DND-41 (cell line): ENCODE measurements at regions not wholly inside any gene's neighbourhood (a gene's known extent, or its start where the extent isn't known, plus 50 kb on each side); places are given as distances from the start of the nearest gene placed in this dataset.

Experiments used
- EZH2 ChIP-seq: IDR thresholded peaks from 3 replicates; pipeline ENCODE4 v1.6.1; 2012; ENCODE audit warnings: borderline replicate concordance, low read depth, mild to moderate bottlenecking, moderate library complexity, low read length, inconsistent platforms; ENCODE audit not compliant: severe bottlenecking
- TF ChIP-seq, protein P1 (sequence below): IDR thresholded peaks from 2 replicates; pipeline ENCODE4 v1.5.1; 2012; ENCODE audit warnings: borderline replicate concordance, low read length, moderate library complexity, mild to moderate bottlenecking; ENCODE audit not compliant: poor library complexity, severe bottlenecking; ENCODE audit errors: extremely low read depth

DNA sequence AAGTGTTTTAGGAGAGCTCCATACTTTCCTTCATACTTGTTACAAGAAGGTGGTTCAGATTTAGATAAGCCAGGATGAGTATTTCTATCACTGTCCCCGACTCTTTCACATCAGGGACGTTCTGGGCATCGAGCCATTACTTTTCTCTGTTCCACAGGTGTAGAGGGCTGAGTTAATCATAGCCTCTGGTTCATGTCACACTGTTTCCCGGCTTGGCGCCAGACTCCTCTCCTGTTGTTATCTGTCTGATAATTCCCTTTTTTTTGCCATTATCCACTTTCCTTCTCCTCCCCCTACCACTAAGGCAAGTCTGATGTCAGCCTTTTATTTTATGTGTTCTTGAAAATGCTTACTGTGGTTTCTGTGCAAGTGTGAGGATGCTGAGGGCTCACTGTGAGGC, 593.4 kb downstream of the UTRN start:
- TF ChIP-seq, protein P1, sequence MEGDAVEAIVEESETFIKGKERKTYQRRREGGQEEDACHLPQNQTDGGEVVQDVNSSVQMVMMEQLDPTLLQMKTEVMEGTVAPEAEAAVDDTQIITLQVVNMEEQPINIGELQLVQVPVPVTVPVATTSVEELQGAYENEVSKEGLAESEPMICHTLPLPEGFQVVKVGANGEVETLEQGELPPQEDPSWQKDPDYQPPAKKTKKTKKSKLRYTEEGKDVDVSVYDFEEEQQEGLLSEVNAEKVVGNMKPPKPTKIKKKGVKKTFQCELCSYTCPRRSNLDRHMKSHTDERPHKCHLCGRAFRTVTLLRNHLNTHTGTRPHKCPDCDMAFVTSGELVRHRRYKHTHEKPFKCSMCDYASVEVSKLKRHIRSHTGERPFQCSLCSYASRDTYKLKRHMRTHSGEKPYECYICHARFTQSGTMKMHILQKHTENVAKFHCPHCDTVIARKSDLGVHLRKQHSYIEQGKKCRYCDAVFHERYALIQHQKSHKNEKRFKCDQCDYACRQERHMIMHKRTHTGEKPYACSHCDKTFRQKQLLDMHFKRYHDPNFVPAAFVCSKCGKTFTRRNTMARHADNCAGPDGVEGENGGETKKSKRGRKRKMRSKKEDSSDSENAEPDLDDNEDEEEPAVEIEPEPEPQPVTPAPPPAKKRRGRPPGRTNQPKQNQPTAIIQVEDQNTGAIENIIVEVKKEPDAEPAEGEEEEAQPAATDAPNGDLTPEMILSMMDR = no peak
- TF ChIP-seq EZH2 = no peak
